SK-N-SH treated with all-trans-retinoic acid at 6 μM for 48 hours (cell line): ENCODE measurements at regions not wholly inside any gene's neighbourhood (a gene's known extent, or its start where the extent isn't known, plus 50 kb on each side); places are given as distances from the start of the nearest gene placed in this dataset.

Experiments
- ARNTL ChIP-seq: fragments of 450-650 bp; formaldehyde crosslinking; IDR thresholded peaks from 2 replicates; pipeline ENCODE4 v1.5.0; 2020; ENCODE audit warnings: low read depth, mild to moderate bottlenecking, moderate library complexity, borderline replicate concordance
- CREB5 ChIP-seq: fragments of 250-450 bp; sonication (Bioruptor Pico); IDR thresholded peaks from 2 replicates; pipeline ENCODE4 v1.5.1; 2020; ENCODE audit warnings: low read depth, mild to moderate bottlenecking, moderate library complexity
- OSR1 ChIP-seq: fragments of 250-450 bp; sonication (Bioruptor Pico); IDR thresholded peaks from 2 replicates; pipeline ENCODE4 v1.8.0; 2022; ENCODE audit warnings: moderate library complexity, mild to moderate bottlenecking, inconsistent platforms
- SNAI2 ChIP-seq: fragments of 250-450 bp; sonication (Bioruptor Pico); IDR thresholded peaks from 2 replicates; pipeline ENCODE4 v1.5.0; 2020; ENCODE audit warnings: mild to moderate bottlenecking, moderate library complexity
- TOX ChIP-seq: fragments of 250-450 bp; sonication (Bioruptor Pico); IDR thresholded peaks from 2 replicates; pipeline ENCODE4 v1.8.0; 2021; ENCODE audit warnings: mild to moderate bottlenecking, moderate library complexity, borderline replicate concordance
- ZFP30 ChIP-seq: fragments of 450-650 bp; formaldehyde crosslinking; IDR thresholded peaks from 2 replicates; pipeline ENCODE4 v1.5.0; 2022; ENCODE audit warnings: mild to moderate bottlenecking, moderate library complexity
- ZNF8 ChIP-seq: fragments of 450-650 bp; formaldehyde crosslinking; IDR thresholded peaks from 2 replicates; pipeline ENCODE4 v1.5.0; 2020; ENCODE audit warnings: mild to moderate bottlenecking, moderate library complexity

- TF ChIP-seq SNAI2 (no peak), OSR1 (CRISPR knock-in tag) (no peak), CREB5 (CRISPR knock-in tag) (no peak), TOX (CRISPR knock-in tag) (no peak), ZNF8 (CRISPR knock-in tag) (no peak), ZFP30 (CRISPR knock-in tag) (no peak), ARNTL (no peak)
Observed at GRCh38 chr18:22606563-22607283, 189.0 kb upstream of the CTAGE1 start.
